K562 (cell line): ENCODE measurements at regions not wholly inside any gene's neighbourhood (a gene's known extent, or its start where the extent isn't known, plus 50 kb on each side); places are given as distances from the start of the nearest gene placed in this dataset.

Experiments used
- ATAC-seq: fragments of 200-7000 bp; cut with Tn5 transposase; 3 replicates; pipeline ENCODE4 v1.9.1; 2020; ENCODE audit warnings: moderate library complexity
- BruUV-seq: library from RNA; stranded (reverse); fragments of 400-500 nt; replicated peaks from 2 replicates; lab custom pipeline; 2021; lab: Mats Ljungman, UMichigan
- CTCF ChIA-PET: fragments of 300-600 bp; formaldehyde crosslinking; extraction: SDS; loops from one replicate; lab custom pipeline; 2021; ENCODE audit warnings: low intra/inter-chr PET ratio; lab: Yijun Ruan, JAX
- POLR2A ChIA-PET: fragments of 300-600, 350-650 bp; sonication (Branson Sonifier 250); formaldehyde crosslinking; extraction: SDS; loops from one replicate; lab custom pipeline; 2021; ENCODE audit warnings: antibody characterized with exemption, inconsistent platforms; lab: Yijun Ruan, JAX
- DNase-seq, 4 experiments: peaks; one replicate each; pipeline versions ENCODE4 v3.0.0 to v3.0.0-alpha.2; 2011 to 2018; ENCODE audit warnings: low spot score in 3 of 4, mixed read lengths in 3 of 4; ENCODE audit errors: extremely low read depth in 1 of 4
- FAIRE-seq: peaks from 2 replicates; lab custom pipeline; 2011; peaks lifted over from hg19 to GRCh38; lab: Jason Lieb, UNC
- H2AFZ ChIP-seq: 2 replicates; pipeline ENCODE4 v1.6.0; 2011; ENCODE audit warnings: low read depth, low read length, control low read depth, inconsistent platforms
- H3K27ac ChIP-seq: fragments of 200-600 bp; 3 replicates; pipeline ENCODE4 v1.8.0; 2011; ENCODE audit warnings: low read depth, mild to moderate bottlenecking, control low read depth, inconsistent platforms, low read length, moderate library complexity, mixed read lengths; ENCODE audit errors: extremely low read depth
- H3K27me3 ChIP-seq, 2 experiments: fragments of 300-600 bp in 1 of 2; 2 replicates in 1 of 2; 3 replicates in 1 of 2; pipeline versions ENCODE4 v1.6.0 to v1.8.0; 2011; ENCODE audit warnings: inconsistent platforms in 2 of 2, low read length in 2 of 2, mild to moderate bottlenecking in 1 of 2, mixed read lengths in 1 of 2, moderate library complexity in 1 of 2; ENCODE audit not compliant: control insufficient read depth in 2 of 2, insufficient read depth in 2 of 2
- H3K36me3 ChIP-seq: fragments of 300-600 bp; 3 replicates; pipeline ENCODE4 v1.8.0; 2011; ENCODE audit warnings: mild to moderate bottlenecking, low read length, inconsistent platforms; ENCODE audit not compliant: control insufficient read depth, insufficient read depth
- H3K4me1 ChIP-seq, 2 experiments: fragments of 200-600 bp in 1 of 2; replicated peaks in 1 of 2; 2 replicates in 1 of 2; 3 replicates in 1 of 2; pipeline versions ENCODE4 v1.5.1 to v1.8.0; 2011; ENCODE audit warnings: inconsistent platforms in 2 of 2, low read length in 2 of 2, mild to moderate bottlenecking in 1 of 2, mixed read lengths in 1 of 2, moderate library complexity in 1 of 2; ENCODE audit not compliant: control insufficient read depth in 2 of 2, insufficient read depth in 2 of 2
- H3K4me2 ChIP-seq: 2 replicates; pipeline ENCODE4 v1.6.1; 2011; ENCODE audit warnings: low read length, control low read depth, inconsistent platforms, mixed read lengths; ENCODE audit not compliant: insufficient read depth
- H3K4me3 ChIP-seq: fragments of 200-600 bp; sonication (generic), shearing (Covaris generic); 2 replicates; pipeline ENCODE4 v1.5.1; 2016; ENCODE audit warnings: control low read depth, inconsistent platforms
- H3K79me2 ChIP-seq: fragments of 200-600 bp; 3 replicates; pipeline ENCODE4 v1.8.0; 2011; ENCODE audit warnings: low read length, inconsistent platforms; ENCODE audit not compliant: control insufficient read depth, insufficient read depth
- H3K9ac ChIP-seq, 2 experiments: 2 replicates each; pipeline versions ENCODE4 v1.6.0 to v1.6.1; 2011; ENCODE audit warnings: low read depth in 2 of 2, low read length in 2 of 2, control low read depth in 1 of 2, inconsistent platforms in 1 of 2, mild to moderate bottlenecking in 1 of 2, mixed read lengths in 1 of 2; ENCODE audit not compliant: insufficient read depth in 1 of 2
- H3K9me1 ChIP-seq: one replicate; pipeline ENCODE4 v1.6.0; 2011; ENCODE audit warnings: inconsistent platforms, mild to moderate bottlenecking, low read length, moderate library complexity; ENCODE audit not compliant: control insufficient read depth, insufficient read depth
- H3K9me3 ChIP-seq: replicated peaks from 2 replicates; pipeline ENCODE4 v1.5.1; 2011; ENCODE audit warnings: low read depth, low read length, inconsistent platforms; ENCODE audit not compliant: control insufficient read depth, insufficient read depth
- H4K20me1 ChIP-seq: replicated peaks from 2 replicates; pipeline ENCODE4 v1.6.1; 2011; ENCODE audit warnings: low read length, inconsistent platforms, mixed read lengths; ENCODE audit not compliant: control insufficient read depth, insufficient read depth
- ARID3B ChIP-seq: fragments of 250-450 bp; sonication (Bioruptor Pico); IDR thresholded peaks from 2 replicates; pipeline ENCODE4 v1.4.0; 2020; ENCODE audit warnings: borderline replicate concordance
- CBFA2T2 ChIP-seq: fragments of 450-650 bp; conservative IDR thresholded peaks from 2 replicates; pipeline ENCODE4 v1.6.1; 2017; ENCODE audit warnings: mild to moderate bottlenecking
- CSDE1 ChIP-seq, 2 experiments: fragments of 450-650 bp; IDR thresholded peaks; 2 replicates each; pipeline ENCODE4 v1.6.1; 2016; ENCODE audit warnings: mild to moderate bottlenecking in 1 of 2
- ETS2 ChIP-seq: IDR thresholded peaks from 2 replicates; pipeline ENCODE4 v1.6.1; 2016; ENCODE audit warnings: borderline replicate concordance, missing genetic modification characterization, mild to moderate bottlenecking, moderate library complexity, missing compliant biosample characterization; ENCODE audit not compliant: poor library complexity, severe bottlenecking
- FUS ChIP-seq: fragments of 200-400 bp; formaldehyde crosslinking; optimal IDR thresholded peaks from 2 replicates; pipeline ENCODE3; 2017; ENCODE audit warnings: low read depth, low read length
- HLTF ChIP-seq: fragments of 450-650 bp; IDR thresholded peaks from 2 replicates; pipeline ENCODE4 v1.6.1; 2016
- HMG20B ChIP-seq: fragments of 250-450 bp; sonication (Bioruptor Pico); IDR thresholded peaks from 2 replicates; pipeline ENCODE4 v1.5.0; 2021; ENCODE audit warnings: mild to moderate bottlenecking
- KLF13 ChIP-seq: fragments of 450-650 bp; IDR thresholded peaks from 2 replicates; pipeline ENCODE4 v1.6.1; 2016; ENCODE audit warnings: missing genetic modification characterization, low read depth, mild to moderate bottlenecking, missing compliant biosample characterization, moderate library complexity, borderline replicate concordance
- NCOA4 ChIP-seq: fragments of 450-650 bp; IDR thresholded peaks from 2 replicates; pipeline ENCODE4 v1.6.1; 2018; ENCODE audit warnings: mild to moderate bottlenecking; ENCODE audit not compliant: partially characterized antibody
- NR2F6 ChIP-seq: fragments of 450-650 bp; formaldehyde crosslinking; IDR thresholded peaks from 2 replicates; pipeline ENCODE4 v1.4.0; 2020; ENCODE audit warnings: mild to moderate bottlenecking
- SMAD1 ChIP-seq: fragments of 150-350 bp; IDR thresholded peaks from 2 replicates; pipeline ENCODE4 v1.6.1; 2014; ENCODE audit warnings: low read length, low read depth; ENCODE audit not compliant: partially characterized antibody
- STAG1 ChIP-seq: sonication (generic); formaldehyde crosslinking; IDR thresholded peaks from 2 replicates; pipeline ENCODE4 v1.5.0; 2020; ENCODE audit warnings: missing genetic modification reagents, borderline replicate concordance
- STAT5A ChIP-seq: IDR thresholded peaks from 2 replicates; pipeline ENCODE4 v1.6.1; 2012; ENCODE audit warnings: low read length, inconsistent platforms, borderline replicate concordance
- WHSC1 ChIP-seq: IDR thresholded peaks from one replicate; pipeline ENCODE4 v1.6.1; 2012; ENCODE audit warnings: low read length, control low read depth, inconsistent platforms
- ZKSCAN3 ChIP-seq: fragments of 250-450 bp; sonication (Bioruptor Pico); IDR thresholded peaks from 2 replicates; pipeline ENCODE4 v1.4.0; 2020
- ZNF583 ChIP-seq: fragments of 250-450 bp; sonication (Bioruptor Pico); IDR thresholded peaks from 2 replicates; pipeline ENCODE4 v1.4.0; 2020
- ZSCAN29 ChIP-seq: fragments of 450-650 bp; IDR thresholded peaks from 2 replicates; pipeline ENCODE4 v1.6.1; 2017
- WGBS: fragments of 100-300 bp; shearing (Covaris generic); methylation state at CpG from one replicate; pipeline ENCODE4 v1.1.6; 2016; ENCODE audit warnings: low coverage, mixed read lengths; ENCODE audit not compliant: insufficient coverage; ENCODE audit errors: missing lambda C conversion rate; 5-methylcytosine and 5-hydroxymethylcytosine counted together
- in situ Hi-C: fragments of 300-500 bp; cut with MboI; formaldehyde crosslinking; loops from 4 replicates; pipeline ENCODE4 v1.15.0; 2018; ENCODE audit warnings: inconsistent platforms, mixed read lengths
- intact Hi-C: fragments of 100-400 bp; cut with micrococcal nuclease; formaldehyde crosslinking; loops from 2 replicates; pipeline ENCODE4 v1.14.2; 2022
- TF ChIP-seq, protein P1 (sequence below): fragments of 450-650 bp; formaldehyde crosslinking; IDR thresholded peaks from 2 replicates; pipeline ENCODE4 v1.4.0; 2020; ENCODE audit warnings: mild to moderate bottlenecking, mixed read lengths

DNA sequence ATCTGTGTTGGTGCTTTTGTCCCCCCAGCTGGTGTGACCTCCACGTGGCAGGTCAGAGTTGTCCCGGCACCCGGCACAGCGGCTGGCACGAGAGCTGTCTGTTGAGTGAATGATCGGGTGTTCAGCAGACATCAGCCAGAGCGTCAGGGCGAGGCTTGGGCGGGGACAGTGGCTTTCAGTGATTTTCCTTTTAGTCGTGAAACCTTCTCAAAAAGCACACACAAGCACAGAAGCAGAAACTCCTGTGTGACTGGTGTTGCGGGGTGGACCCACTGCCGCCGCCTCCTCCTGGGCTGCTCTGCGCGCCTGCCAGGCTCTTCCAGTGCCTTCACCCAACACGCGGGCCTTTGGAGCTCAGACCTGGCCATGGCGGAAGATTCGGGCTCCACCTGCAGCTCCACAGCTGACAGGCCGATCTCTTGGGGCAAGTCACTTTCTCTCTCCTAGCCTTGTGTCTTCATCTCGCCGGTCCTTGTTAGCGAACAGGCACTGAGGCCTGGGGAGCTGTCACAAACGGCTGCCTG is 51.4 kb upstream of the HGFAC start:
- H4K20me1 ChIP-seq = peaks cover 2% of the 10 kb centered on the region; the same call in 1 of the 2 replicates
- FAIRE-seq (no peak), ATAC-seq (no peak), DNase-seq (no peak)
- no peak overlapping the region for H3K27ac ChIP-seq
- ChIA-PET POLR2A (interaction anchor here (0.6 to 1.0 kb wide), 2 partner anchors 59 to 72 kb away, joined by 3 to 4 read pairs; no protein-coding TSS in a partner anchor), CTCF (no interaction called here)
- peaks cover 0 to 16% of the 10 kb centered on the region in 2 experiments; a peak in 1 of 5 replicates for H3K4me1 ChIP-seq
- H3K9me3 ChIP-seq = no peaks in the 10 kb centered on the region
- no peaks in the 10 kb centered on the region for H3K36me3 ChIP-seq
- no peak overlapping the region for H2AFZ ChIP-seq
- no peak overlapping the region for H3K4me3 ChIP-seq
- H3K27me3 ChIP-seq = peaks cover 43 to 64% of the 10 kb centered on the region in 2 experiments
- H3K9me1 ChIP-seq = no peaks in the 10 kb centered on the region
- H3K9ac ChIP-seq = no peak overlapping the region
- no peak overlapping the region for H3K4me2 ChIP-seq
- H3K79me2 ChIP-seq = no peaks in the 10 kb centered on the region
- TF ChIP-seq WHSC1 = no peak
- no peak for TF ChIP-seq NCOA4
- TF ChIP-seq, protein P1, sequence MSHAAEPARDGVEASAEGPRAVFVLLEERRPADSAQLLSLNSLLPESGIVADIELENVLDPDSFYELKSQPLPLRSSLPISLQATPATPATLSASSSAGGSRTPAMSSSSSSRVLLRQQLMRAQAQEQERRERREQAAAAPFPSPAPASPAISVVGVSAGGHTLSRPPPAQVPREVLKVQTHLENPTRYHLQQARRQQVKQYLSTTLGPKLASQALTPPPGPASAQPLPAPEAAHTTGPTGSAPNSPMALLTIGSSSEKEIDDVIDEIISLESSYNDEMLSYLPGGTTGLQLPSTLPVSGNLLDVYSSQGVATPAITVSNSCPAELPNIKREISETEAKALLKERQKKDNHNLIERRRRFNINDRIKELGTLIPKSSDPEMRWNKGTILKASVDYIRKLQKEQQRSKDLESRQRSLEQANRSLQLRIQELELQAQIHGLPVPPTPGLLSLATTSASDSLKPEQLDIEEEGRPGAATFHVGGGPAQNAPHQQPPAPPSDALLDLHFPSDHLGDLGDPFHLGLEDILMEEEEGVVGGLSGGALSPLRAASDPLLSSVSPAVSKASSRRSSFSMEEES (CRISPR knock-in tag) = no peak
- TF ChIP-seq NR2F6 (CRISPR knock-in tag) = no peak
- TF ChIP-seq HMG20B (CRISPR knock-in tag) = no peak
- TF ChIP-seq ETS2 (tag) = no peak
- TF ChIP-seq KLF13 (tag) = no peak
- TF ChIP-seq HLTF = no peak
- no peak for TF ChIP-seq STAG1
- TF ChIP-seq CBFA2T2 = no peak
- no peak for TF ChIP-seq STAT5A
- TF ChIP-seq ZKSCAN3 = no peak
- no peak for TF ChIP-seq SMAD1
- no peak for TF ChIP-seq CSDE1 (IDR thresholded peaks at IDR 0.05)
- no peak for TF ChIP-seq ZSCAN29
- TF ChIP-seq ZNF583 (CRISPR knock-in tag) = no peak
- no peak for TF ChIP-seq FUS
- TF ChIP-seq ARID3B (CRISPR knock-in tag) = no peak
- in situ Hi-C loops = no loop called here
- WGBS = 27% methylated on average over 24 of the region's 24 CpGs
- no TSS peak for BruUV-seq
- intact Hi-C loops = no loop called here
